ENCODE measurements at regions not wholly inside any gene's neighbourhood (a gene's known extent, or its start where the extent isn't known, plus 50 kb on each side); places are given as distances from the start of the nearest gene placed in this dataset.

GRCh38 chr10:21167288-21168010, 270.3 kb upstream of the NEBL start:
- DNase-seq, result no peak

DNA sequence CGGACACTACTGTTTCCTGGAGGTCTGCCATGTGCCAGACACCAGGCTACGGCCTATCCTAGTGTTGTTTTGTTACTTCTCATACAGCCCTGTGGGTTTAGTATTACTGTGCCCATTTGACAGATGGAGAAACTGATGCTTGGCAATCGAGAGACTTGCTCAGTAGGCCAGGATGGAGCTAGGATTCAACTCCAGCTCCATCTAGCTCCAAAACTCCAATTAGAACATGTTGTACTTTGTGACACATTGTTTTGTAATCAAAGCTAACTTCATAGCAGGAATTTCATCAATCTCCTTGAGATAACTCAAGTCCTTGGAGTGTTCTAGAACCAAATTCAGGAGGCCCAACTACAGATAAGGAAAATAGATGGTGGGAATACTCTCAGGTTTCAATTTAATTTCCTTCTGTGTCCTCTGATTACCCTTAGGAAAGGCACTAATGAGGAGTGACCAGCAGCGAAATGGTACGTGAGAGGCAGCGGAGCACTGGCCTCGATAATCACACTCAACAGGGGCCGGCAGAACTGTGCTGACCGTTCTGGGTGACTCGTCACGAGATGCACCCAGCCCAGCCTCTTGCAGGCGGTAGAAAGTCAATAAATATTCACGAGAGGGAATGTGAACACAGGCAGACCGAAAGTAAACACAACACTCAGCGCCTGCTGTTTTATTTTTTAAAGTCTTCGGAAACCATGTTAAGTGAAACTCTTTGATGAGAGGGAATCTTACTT, 269.6 kb upstream of the NEBL start:
- no peak for DNase-seq

DNA sequence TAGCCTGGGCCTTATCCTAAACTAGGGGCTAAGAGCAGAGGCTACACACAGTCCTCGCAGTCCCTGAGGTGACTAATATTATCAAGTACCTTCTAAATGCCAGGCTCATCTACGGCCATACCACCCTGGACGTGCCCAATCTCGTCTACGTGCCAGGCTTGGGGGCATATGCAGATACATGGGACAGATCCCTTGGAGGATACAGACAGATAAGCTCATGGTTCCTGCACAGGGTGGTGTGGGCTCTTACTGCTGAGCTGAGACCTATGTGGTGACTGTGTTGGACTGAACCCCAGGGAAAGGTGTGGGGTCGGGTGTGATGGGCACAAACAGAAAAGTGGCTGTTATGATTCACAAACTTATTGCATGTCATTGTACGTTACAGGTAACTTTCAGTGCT, 268.4 kb upstream of the NEBL start:
- no peak for DNase-seq

DNA sequence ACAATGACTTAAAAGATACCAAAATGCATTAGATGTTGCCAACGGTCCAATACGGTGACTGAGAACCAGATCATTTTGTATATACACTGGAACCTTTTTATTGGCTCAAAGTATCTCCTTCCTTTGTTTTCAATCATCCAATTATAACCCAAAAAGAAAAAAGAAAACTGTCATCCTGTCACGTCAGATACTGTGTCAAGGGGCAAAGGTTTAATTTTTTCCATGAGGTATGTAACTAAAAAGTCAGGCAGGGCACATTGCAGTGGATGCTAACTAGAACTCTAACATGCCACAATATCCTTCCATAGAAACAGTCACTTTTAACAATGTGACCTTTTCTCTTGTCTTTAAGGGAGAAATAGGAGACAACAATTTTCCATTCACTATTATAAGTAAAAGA, 267.6 kb upstream of the NEBL start:
- DNase-seq, result no peak

GRCh38 chr10:21162948-21163347, 265.8 kb upstream of the NEBL start:
- no peak for DNase-seq

- DNase-seq, result no peak
These were observed 264.5 kb upstream of the NEBL start for GRCh38 chr10:21161647-21162046.

DNA sequence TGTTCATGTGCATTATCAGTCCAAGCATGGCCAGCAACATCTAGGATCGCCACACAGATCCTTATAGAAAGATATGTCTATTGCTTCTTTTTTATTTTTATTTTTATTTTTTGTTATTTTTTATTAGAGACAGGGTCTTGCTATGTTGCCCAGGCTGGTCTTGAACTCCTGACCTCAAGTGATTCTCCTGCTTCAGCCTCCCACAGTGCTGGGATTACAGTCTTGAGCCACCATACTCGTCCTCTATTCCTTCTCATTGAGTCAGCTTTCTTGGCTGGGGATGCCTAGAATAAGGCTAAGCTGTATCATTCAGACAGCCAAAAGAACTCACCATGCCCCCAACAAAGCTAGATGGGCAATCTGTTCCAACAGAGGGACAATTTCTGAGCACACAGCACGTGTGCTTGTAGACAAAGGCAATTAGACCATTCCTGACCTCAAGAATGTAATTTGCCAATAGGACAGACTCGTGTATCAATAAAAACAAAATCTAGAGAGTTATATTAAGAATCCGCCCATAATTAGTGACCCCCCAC, 264.0 kb upstream of the NEBL start:
- DNase-seq, result no peak

DNA sequence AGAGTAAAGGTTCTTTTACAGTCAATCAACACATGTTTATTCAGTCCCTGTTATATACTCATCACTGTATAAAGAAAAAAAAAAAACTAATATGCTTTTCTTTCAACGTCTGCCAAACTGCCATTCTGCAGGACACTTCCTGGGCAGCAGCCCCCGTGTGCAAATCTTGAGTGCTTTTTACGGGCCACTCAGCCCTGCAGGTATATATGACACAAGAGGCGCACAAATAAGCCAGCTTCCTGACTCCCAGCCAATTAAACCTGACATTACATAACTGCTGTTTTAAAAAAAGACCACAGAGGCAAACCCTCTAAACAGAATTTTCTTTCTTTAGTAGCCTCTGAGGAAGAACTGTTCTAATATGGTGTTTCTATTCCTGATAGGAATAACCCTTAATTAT, 263.0 kb upstream of the NEBL start:
- DNase-seq, result no peak

- DNase-seq, result no peak
These were observed 262.6 kb upstream of the NEBL start for GRCh38 chr10:21159669-21160068.

- DNase-seq, result no peak
These were observed 261.2 kb upstream of the NEBL start for GRCh38 chr10:21158301-21158700.

GRCh38 chr10:21157664-21158063, 260.6 kb upstream of the NEBL start:
- DNase-seq, result no peak

GRCh38 chr10:21150166-21150565, 253.1 kb upstream of the NEBL start:
- DNase-seq, result no peak

DNA sequence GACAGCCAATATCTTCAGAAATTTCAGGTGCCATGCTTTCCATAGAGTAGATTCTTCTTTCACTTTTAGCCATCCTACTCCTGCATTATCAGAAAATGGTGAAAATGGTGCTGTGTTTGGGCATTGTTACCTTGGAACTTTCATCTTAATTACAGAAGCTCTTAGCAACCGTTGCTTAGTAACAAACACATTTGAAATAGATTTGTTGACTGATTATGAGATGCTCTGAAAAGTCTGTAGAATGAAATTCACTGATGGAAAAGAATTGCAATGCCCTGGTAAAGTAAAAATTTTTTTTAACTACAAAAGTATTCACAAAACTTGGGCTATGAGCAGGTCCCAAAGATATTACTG, 249.3 kb upstream of the NEBL start:
- no peak for DNase-seq

- no peak for DNase-seq
These were observed 248.8 kb upstream of the NEBL start for GRCh38 chr10:21145751-21146435.

- DNase-seq, result no peak
These were observed 246.9 kb upstream of the NEBL start for GRCh38 chr10:21144047-21144446.

DNA sequence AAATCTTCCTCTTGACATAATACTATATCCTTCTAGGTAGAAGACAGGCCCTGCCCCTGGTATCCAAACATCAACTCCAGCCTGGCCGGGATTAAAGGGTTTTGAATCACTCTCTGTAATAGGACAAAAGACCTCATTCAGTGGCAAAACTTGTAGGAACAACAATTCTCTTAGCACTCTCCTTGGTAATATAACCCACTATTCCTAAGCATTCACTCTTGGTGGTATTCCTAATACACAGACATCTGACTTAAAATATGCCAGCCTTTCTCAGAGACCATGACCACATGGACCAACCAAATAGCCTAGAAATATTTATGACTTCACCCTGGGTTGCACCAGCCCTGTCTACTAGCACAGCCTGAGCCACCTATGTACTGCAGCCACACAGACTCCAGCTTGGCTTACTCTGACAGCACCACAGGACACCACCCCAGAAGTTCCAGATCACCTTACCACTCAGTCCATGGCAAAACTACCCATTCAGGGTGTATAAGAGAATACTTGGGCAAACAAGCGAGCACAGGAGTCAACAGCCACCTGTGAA, 244.9 kb upstream of the NEBL start:
- no peak for DNase-seq

GRCh38 chr10:21138769-21139340, 241.7 kb upstream of the NEBL start:
- DNase-seq, result no peak

- no peak for DNase-seq
These were observed 238.2 kb upstream of the NEBL start for GRCh38 chr10:21135023-21135931.

DNA sequence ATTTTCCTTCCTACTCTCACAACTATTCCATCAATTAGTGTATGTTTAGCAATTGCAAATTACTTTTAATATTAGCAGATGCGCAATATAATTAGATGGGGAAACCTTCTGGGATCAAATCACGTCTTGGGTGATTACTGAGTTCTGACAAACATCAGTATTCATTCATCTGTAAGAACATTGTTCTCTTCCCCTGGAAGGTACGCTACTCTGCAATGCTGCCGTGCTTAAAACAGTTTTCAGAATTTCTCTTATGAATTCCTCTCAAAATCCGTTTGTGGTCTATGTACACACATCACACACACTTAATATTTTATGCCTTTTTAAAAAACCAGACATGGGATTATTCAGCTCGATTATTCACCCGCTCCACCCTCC, 237.5 kb upstream of the NEBL start:
- no peak for DNase-seq

DNA sequence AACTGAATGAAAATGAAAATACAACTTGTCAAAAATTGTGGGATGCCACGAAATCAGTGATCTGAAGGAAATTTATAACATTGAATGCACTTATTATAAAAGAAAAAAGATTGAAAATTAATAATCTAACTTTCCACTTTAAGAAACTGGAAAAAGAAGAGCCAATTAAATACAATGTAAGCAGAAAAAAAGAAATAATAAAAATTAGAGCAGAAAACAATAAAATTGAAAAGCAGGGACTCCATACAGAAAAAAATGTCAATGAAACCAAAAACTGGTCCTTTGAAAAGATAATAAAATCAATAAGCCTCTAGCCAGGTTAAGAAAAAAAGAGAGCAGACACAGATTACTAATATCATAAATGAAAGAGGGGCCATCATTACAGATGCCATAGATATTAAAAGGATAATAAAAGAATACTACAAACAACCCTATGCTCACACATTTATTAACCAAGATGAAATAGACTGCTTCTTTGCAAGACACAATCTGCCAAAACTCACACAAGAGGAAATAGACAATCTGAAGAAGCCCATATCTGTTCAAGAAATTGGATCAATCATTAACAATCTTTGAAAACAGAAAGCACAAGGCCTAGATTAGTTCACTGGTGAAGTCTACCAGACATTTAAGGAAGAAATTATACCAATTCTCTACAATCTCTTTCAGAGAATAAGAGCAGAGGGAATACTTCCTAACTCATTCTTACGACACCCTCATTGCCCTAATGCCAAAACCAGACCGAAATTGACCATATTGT, 233.8 kb upstream of the NEBL start:
- DNase-seq, result no peak

GRCh38 chr10:21130108-21130507, 233.0 kb upstream of the NEBL start:
- DNase-seq, result no peak
